GM12892 (cell line): ENCODE measurements at regions not wholly inside any gene's neighbourhood (a gene's known extent, or its start where the extent isn't known, plus 50 kb on each side); places are given as distances from the start of the nearest gene placed in this dataset.
"Not testable (repeated sequence)": the region's sequence is repeated elsewhere in the genome, so short reads cannot be mapped to it uniquely, and the experiment has no call there.

Experiments
- DNase-seq: peaks from one replicate; pipeline ENCODE4 v3.0.0; 2011; ENCODE audit not compliant: insufficient read length
- FAIRE-seq: peaks from 2 replicates; lab custom pipeline; 2011; peaks lifted over from hg19 to GRCh38; lab: Jason Lieb, UNC
- POLR2A ChIP-seq: IDR thresholded peaks from 2 replicates; pipeline ENCODE4 v1.6.1; 2011; ENCODE audit warnings: low read depth, low read length, control low read depth
- POLR2AphosphoS5 ChIP-seq: IDR thresholded peaks from 2 replicates; pipeline ENCODE4 v1.6.1; 2011; ENCODE audit warnings: low read depth, low read length, control low read depth
- TAF1 ChIP-seq: IDR thresholded peaks from 2 replicates; pipeline ENCODE4 v1.6.1; 2011; ENCODE audit warnings: low read depth, mild to moderate bottlenecking, control low read depth, low read length, borderline replicate concordance

DNA sequence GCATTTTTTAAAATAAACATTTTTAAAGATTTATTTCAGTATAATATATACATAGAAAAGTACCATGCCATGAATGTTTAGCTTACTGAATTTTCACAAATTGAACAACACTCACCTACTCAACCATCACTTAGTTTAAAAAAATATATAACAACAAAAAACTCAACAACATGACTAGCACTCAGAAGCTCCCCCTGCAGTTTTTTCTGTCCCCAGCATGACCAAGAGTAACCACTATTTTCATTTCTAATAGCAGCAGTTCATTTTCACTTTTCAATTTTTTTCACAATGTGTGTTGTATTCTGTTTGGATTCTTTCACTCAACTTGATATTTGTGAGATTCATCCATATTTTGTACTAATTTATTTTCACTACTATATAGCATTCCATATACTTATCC, 162.3 kb upstream of the POGK start:
- no peak for FAIRE-seq
- no peak for DNase-seq
- TF ChIP-seq TAF1 (no peak), POLR2A (no peak), POLR2AphosphoS5 (no peak)

DNA sequence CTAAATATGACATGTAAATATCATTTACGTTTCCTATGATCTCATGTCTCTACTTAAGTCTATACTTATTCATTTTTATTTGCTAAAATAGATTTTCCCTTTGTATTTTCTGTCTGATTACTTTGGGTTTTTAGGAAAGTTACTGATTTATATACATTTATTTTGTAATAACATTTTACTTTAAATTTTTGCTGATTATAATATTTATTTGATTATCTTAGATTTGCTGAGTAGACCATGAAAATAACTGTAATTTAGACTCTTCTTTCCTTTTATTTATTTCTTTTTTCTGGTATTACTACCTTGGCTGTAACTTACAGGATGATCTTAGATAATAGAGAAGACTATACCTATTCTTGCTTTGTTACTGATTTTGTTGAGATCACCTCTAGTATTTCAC, 159.9 kb upstream of the POGK start:
- TF ChIP-seq POLR2AphosphoS5 (no peak), TAF1 (no peak), POLR2A (no peak)
- FAIRE-seq (no peak), DNase-seq (no peak)

DNA sequence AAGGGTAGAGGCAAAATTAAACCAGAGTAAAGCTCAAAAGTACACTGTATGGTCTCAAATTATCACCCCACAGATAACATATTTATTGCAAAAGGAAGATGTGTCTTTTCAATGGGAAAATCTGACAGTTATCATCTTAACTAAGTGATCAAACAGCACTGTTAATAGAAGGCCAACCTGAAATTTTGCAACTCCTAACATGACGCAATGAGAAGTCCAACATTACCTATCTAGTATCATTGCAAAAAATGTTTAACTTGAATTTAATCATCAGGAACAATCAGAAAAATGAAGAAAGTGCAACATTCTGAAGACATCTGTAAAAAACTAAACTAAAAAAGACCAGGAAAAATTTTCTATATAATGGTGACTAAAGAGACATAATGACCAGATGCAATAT, 156.7 kb upstream of the POGK start:
- no peak for TF ChIP-seq TAF1
- TF ChIP-seq POLR2AphosphoS5: no peak
- TF ChIP-seq POLR2A: no peak
- no peak for DNase-seq
- no peak for FAIRE-seq

DNA sequence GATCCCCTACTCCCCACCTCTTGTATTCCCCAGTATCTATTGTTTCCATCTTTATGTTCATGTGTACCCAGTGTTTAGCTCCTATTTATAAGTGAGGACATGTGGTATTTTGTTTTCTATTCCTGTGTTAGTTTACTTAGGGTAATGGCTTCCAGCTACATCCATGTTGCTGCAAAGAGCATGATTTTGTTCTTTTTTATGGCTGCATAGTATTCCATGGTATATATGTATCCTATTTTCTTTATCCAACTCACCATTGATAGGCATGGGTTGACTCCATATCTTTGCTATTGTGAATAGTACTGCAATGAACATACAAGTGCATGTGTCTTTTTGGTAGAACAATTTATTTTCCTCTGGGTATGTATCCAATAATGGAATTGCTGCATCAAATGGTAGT, 154.6 kb upstream of the POGK start:
- not testable (repeated sequence) for FAIRE-seq

DNA sequence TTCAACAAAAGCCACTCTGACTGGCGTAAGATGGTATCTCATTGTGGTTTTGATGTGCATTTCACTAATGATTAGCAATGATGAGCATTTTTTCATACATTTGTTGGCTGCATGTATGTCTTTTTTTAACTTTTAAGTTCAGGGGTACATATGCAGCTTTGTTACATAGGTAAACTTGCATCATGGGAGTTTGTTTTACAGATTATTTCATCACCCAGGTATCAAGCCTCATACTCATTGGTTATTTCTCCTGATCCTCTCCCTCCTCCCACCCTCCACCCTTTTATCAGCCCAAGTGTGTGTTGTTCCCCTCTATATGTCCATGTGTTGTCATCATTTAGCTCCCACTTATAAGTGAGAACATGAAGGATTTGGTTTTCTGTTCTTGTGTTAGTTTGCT, 154.1 kb upstream of the POGK start:
- TF ChIP-seq POLR2A (no peak), TAF1 (no peak), POLR2AphosphoS5 (no peak)
- FAIRE-seq: no peak
- DNase-seq: no peak

More for the DNA sequence above, 154.6 kb upstream of the POGK start:
- DNase-seq: not testable (repeated sequence)

DNA sequence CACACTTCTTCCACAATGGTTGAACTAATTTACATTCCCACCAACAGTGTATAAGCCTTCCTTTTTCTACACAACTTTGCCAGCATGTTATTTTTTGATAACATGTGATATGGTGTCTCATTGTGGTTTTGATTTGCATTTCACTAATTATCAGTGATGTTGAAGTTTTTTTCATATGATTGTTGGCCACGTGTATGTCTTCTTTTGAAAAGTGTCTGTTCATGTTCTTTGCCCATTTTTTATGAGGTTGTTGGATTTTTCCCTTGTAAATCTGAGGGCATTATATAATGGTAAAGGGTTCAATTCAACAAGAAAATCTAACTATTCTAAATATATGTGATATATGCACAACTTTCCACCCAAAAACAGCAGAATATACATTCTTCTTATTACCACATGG, 153.4 kb upstream of the POGK start:
- not testable (repeated sequence) for DNase-seq, FAIRE-seq

DNA sequence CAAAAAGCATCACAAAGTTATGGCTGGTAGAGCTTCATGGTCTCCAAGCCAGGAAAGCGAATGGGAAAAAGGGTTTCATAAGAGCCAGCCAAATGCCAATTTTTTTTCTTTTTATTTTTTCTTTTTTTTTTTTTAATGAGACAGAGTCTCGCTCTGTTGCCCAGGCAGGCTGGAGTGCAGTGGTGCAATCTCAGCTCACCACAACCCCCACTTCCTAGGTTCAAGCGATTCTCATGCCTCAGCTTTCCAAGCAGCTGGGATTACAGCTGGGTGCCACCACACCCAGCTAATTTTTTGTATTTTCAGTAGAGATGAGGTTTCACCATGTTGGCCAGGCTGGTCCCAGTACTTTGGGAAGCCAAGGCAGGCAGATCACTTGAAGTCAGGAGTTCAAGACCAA, 148.7 kb upstream of the POGK start:
- not testable (repeated sequence) for DNase-seq, FAIRE-seq

DNA sequence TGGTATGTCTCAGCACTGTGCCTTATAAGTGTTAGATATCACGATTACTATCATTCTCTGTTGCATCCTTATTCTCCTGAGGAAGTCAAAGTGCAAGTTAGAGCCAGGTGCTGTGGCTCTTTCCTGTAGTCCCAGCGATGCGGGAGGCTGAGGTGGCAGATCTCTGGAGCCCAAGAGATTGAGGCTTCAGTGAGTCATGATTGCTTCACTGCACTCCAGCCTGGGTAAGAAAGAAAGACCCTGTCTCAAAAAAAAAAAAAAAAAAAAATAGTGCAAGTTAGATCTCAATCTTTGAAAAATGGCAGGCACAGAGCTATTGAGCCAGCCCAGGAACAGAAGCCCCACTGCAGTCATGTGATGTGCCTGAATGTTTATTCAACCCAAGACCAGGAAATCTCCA, 147.8 kb upstream of the POGK start:
- FAIRE-seq (no peak), DNase-seq (no peak)
- TF ChIP-seq POLR2A: no peak
- TF ChIP-seq TAF1: no peak
- TF ChIP-seq POLR2AphosphoS5: no peak

DNA sequence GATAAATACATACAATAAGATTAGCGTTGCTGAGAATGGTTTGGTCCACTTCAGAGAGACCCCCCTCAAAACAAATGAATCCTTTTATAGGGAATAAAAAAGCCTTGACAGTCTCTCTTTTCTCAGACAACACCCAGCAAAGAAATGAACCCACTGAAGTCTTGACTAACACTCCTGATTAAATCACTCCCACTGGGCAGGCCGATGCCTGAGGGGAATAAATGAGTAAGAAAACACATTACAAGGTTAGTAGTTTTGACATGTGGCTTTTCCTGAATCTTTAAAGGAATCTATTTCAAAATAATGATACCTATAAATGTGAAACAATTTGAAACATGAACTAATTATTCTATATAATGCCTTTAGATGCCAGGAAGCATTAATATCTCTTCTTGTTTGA, 146.9 kb upstream of the POGK start:
- FAIRE-seq (no peak), DNase-seq (no peak)

DNA sequence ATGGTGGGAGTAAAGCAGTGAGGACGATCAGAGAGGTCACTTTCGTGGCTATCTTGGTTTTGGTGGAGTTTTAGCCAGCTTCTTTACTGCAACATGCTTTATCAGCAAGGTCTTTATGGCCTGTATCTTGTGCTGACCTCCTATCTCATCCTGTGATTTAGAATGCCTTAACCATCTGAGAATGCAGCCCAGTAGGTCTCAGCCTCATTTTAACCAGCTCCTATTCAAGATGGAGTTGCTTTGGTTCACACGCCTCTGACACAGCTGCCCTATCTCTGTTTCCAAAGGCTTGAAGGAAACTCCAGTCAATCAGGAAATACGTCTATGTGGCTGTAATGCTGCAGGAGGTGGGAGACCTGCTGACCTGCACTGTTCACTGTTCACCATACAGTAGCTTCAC, 146.1 kb upstream of the POGK start:
- no peak for DNase-seq
- no peak for FAIRE-seq
- TF ChIP-seq POLR2A (no peak), POLR2AphosphoS5 (no peak), TAF1 (no peak)

More for the DNA sequence above, 146.9 kb upstream of the POGK start:
- no peak for TF ChIP-seq POLR2A
- no peak for TF ChIP-seq TAF1
- TF ChIP-seq POLR2AphosphoS5: no peak

DNA sequence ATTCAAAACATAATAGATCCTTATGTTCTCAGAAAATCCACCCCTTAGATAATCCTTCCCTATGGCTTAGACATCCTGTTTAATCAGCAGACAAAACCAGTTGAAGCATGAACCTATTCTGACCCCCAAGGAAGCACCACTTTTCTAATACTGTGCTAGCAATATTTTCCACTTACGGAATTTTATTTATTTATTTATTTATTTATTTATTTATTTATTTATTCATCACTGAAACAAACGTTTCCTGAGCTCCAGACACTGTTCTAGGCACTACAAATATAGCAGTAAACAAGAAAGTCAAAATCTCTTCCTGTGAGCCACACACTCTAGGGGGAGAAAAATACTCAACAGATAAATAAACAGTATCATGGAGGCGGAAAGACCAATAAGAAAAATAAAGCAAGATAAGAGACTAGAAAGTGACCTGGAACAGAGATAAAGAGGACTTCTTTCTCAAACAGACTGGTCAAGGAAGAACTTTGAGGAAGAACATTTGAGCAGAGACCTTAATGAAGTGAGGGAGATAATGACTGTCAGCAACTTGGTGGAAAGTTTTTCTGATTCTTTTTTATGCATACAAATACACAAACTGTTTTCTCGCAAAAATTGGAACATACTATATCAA, 145.5 kb upstream of the POGK start:
- DNase-seq (no peak), FAIRE-seq (no peak)
- TF ChIP-seq POLR2AphosphoS5 (no peak), POLR2A (no peak), TAF1 (no peak)

DNA sequence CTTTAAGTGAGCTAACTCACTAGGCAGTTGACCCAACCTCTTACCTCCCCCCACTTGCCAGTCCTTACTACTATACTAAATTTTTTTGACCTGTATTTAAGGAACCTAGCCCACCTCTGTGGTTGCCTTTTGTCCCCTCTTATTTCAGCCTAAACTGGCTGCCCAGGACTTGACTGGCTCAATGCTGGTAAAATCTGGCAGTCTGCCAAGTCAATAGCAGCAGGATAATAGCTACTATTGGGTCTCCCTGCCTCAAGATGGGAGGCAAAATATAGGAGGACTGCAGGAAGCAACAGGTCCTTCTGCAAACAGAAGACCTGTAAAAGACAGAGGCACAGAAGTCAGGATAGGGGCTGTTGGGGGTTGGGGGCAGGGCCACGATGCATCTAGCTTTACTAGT, 144.2 kb upstream of the POGK start:
- no peak for FAIRE-seq
- DNase-seq: no peak
- TF ChIP-seq POLR2AphosphoS5: no peak
- no peak for TF ChIP-seq TAF1
- no peak for TF ChIP-seq POLR2A

DNA sequence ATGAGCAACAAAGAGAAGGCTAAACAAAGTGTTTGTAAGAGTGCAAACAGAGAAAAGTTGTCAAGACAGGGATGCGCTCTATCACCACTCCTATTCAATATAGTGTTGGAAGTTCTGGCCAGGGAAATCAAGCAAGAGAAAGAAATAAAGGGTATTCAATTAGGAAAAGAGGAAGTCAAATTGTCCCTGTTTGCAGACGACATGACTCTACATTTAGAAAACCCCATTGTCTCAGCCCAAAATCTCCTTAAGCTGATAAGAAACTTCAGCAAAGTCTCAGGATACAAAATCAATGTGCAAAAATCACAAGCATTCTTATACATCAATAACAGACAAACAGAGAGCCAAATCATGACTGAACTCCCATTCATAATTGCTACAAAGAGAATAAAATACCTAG, 143.4 kb upstream of the POGK start:
- not testable (repeated sequence) for DNase-seq

DNA sequence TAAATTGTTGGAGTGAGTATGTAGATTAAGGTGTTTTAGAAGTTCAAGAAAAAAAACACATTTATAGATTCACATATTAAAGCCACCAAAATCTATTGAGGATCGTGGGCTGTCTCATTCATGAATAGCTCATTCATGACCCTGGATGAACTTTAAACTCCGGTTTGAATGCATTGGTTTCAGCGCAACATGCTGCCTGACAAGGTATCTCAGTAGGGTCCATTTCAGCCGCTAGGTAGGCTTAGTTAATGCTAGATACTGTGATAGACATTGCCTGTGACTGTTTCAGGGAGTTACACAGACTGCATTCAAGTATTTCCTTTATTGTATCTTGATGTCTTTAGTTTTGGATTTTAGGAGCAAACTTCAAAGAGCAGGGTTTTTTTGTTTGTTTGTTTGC, 140.5 kb upstream of the POGK start:
- DNase-seq (no peak), FAIRE-seq (no peak)
- TF ChIP-seq POLR2A: no peak
- no peak for TF ChIP-seq TAF1

More for the DNA sequence above, 143.4 kb upstream of the POGK start:
- not testable (repeated sequence) for FAIRE-seq

DNA sequence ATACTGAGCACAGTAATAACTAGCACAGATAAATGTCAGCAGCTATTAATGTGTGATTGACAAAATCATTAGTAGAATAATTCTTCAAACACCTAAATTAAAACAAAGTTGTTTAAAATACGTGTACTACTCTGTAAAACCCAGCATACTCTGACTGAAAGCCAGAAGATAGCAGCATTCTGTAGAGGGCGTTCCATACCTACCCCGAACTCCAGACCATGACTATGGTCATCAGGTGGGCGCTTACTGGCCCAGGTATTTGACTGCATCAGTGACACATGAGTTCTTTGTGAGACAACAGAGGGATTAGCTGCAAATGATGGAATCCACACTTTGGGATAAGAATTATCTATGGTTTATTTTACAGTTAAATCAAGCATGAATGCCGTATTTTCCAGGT, 139.7 kb upstream of the POGK start:
- no peak for FAIRE-seq
- no peak for TF ChIP-seq TAF1
- no peak for TF ChIP-seq POLR2A
- TF ChIP-seq POLR2AphosphoS5: no peak

More for the DNA sequence above, 139.7 kb upstream of the POGK start:
- DNase-seq: no peak
